GM18868 (cell line): ENCODE measurements at regions not wholly inside any gene's neighbourhood (a gene's known extent, or its start where the extent isn't known, plus 50 kb on each side); places are given as distances from the start of the nearest gene placed in this dataset.

Source experiments
- ATAC-seq: cut with Tn5 transposase; IDR thresholded peaks from one replicate; pipeline ENCODE4 v1.9.1; 2021; ENCODE audit warnings: mild to moderate bottlenecking, moderate library complexity; ENCODE audit not compliant: unreplicated experiment

DNA sequence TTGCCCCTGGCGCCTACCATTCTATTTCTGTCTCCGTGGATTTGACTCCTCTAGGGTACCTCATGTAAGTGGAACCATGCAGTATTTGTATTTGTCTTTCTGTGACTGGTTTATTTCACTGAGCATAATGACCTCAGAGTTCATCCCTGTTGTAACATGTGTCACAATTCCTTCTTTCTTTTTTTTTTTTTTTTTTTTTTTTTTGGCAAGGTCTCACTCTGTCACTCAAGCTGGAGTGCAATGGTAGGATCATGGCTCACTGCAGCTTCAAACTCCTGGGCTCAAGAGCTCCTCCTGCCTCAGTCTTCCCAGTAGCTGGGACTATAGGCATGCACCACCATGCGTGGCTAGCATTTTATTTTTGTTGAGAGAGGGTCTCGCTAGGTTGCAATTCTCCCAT lies 74.0 kb upstream of the SEPTIN5 start:
- no peak for ATAC-seq

DNA sequence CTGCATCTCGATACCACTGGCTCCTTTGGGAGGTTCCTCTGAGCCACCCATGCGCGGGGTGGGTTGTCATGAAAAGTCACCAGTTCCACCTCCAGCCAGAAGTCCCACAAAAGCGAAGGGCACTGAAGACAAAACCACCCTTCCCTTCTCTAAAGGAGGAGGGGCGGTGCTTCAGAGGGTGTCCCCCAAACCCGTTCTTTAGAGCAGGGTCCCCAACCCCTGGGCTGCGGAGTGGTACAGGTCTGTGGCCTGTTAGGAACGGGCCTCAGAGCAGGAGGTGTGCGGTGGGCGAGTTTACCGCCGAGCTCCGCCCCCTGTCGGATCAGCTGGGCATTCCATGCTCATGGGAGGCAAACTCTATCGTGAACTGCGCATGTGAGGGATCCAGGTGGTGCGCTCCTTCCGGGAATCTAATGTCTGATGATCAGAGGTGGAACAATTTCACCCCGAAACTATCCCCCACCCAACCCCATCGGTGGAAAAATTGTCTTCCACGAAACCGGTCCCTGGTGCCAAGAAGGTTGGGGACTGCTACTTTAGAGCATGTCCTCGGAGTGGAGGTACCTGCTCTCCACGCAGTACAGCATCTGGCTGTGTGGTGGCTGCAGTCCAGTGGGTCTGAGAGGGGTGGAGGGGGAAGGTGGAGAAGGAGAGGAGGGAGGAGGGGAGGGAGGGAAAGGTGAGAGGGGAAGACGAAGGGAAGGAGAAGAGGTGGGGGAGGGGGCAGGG lies 72.9 kb upstream of the SEPTIN5 start:
- ATAC-seq = no peak

DNA sequence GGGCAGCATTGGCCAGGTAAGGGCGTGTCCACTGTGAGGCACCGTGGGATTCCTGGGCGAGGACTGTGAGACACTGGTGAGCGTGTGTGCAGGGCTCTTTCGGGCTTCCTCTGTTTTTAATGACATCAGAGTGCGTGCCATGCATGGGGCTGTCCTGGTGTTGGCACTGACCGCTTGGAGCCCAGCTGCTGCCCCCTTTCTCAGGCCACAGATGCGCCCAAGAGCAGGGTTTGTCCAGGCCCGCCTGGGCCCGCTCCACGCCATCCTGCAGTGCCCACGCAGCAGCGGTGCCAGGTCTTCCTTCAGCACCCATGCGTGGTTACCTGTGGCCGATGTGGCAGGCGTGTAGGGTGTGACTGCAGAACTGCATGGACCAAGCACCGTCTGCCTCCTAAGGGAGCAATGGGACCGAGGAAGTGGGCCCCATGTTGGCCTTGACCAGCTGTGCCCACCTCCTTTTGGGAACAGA lies 72.3 kb upstream of the SEPTIN5 start:
- no peak for ATAC-seq

DNA sequence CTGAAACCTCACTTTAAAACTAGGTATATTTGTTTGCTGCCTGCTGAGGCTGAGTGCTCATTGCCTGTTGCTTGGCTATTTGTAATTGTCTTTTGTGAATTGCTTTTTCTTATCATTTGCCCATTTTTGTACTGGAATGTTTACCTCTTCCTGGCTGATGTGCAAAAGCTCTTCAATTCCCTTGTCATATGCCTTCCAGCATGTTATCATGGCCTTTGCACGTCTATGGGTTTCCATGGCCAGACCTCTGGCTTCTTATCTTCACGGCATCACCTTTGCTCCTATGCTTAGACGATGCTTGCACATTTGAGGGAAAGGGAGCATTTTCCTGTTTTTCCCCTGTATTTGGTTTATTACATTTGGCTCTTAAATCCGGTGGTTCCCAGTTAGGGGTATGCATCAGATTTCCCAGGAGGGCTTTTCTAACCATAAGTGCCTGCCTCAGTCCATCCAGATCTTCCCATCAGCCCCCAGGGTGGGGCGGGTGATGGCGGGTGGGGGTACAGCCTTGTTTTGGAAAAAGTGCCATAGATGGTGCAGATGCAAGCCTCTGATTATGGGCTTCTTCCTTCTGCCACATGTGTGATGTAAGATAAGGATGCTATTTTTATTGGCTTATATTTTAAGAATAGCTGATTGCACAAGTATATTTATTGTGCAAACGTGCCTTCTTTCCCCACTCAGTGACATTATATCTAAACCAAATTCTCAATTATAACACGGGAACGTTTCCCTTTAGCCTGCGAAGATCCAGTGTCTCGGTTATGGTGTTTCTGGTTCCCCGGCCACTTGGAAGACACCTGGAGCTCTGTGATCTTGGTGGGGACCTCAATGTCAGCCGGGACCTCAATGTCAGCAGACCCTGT lies 70.6 kb upstream of the SEPTIN5 start:
- ATAC-seq = no peak

DNA sequence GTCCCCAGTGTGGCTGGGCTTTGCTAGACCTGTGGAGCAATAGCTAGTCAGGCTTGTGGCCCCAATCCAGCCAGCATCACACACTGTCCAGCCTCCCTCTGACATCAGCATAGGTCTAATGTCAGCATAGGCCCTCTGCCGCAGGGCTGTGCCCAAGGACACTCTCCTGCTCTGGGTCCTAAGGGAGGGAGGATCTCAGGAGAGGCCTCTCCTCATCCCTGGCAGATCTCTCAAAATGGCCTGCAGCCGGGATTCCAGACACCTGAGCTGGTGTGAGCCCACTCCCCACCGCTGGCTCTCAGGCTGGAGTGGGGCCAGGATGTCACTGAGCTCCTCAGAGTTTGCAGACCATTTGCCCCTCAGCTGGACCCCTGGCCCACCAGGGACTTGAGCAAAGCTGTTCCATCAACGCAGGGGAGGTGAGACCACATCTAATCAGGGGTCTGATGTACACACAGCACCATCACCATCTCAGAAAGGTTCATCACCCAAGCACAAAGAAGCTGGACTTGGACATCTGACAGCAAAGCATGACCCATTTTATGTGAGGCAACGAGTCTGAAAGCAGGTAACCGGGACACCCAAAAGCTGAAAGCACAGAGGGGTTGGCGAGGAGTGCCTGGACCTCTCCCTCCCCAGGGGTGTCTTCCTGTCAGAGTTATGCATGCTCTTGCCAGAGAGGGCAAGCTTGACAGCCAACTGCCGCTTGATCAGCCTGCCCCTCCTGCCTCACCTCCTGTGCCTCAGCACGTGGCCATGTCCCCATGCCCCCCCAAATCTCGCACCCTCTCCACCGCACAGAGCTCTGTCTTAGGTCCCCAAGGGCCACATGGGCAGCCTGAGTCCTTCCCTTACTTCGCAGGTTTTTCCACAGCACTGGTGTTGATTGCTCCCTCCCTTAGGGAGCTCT lies 69.7 kb upstream of the SEPTIN5 start:
- ATAC-seq = no peak

DNA sequence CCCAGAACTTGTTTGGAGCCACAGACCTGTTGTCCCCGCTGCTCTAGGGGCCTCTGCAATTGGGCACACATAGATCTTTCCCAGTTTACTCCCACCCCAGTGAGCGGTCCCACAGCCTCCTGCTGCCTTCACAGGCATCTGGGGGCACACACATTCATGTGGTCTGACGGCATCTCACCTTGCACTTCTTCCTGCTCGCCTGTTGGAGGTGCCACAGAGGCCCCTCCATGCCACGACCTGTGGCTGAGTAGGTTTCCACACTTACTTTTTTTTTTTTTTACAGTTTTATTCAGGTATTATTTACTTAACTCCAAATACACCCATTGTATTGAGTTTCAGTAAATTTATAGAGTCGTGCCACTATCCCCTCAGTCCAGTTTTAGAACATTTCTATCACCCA lies 68.9 kb upstream of the SEPTIN5 start:
- ATAC-seq = no peak

DNA sequence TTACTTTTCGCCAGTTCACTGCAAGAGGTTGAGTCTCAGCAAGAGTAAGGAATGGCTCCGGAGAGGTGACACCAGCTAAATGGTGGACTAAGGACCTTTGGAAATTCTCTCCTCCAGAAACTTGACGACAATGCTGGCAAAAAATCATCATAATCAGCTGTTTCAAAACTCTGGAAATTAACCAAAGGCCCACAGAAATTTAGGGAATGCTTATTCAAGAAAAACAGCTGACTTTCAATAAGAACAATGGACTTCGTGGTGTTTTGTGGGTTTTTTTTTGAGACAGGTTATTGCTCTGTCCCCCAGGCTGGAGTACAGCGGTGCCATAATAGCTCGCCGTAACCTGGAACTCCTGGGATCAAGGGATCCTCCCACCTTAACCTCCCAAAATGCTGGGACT lies 68.4 kb upstream of the SEPTIN5 start:
- no peak for ATAC-seq

DNA sequence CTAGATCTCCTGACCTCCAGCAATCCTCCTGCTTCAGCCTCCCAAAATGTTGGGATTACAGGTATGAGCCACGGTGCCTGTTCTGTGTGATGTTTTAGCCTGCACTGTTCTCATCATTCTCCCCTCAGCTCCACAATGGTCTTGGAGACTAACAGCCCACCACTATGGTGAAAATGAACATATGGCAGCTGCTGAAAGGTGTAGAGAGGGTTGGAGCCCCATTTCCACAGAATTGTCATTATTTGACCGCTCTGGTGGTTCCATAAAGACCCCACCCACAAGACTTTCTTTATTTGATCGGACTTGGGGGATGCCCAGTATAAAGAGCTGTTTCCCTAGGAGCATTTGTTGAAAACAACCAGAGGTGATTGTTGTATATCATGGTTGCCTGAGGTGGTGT lies 67.9 kb upstream of the SEPTIN5 start:
- no peak for ATAC-seq

DNA sequence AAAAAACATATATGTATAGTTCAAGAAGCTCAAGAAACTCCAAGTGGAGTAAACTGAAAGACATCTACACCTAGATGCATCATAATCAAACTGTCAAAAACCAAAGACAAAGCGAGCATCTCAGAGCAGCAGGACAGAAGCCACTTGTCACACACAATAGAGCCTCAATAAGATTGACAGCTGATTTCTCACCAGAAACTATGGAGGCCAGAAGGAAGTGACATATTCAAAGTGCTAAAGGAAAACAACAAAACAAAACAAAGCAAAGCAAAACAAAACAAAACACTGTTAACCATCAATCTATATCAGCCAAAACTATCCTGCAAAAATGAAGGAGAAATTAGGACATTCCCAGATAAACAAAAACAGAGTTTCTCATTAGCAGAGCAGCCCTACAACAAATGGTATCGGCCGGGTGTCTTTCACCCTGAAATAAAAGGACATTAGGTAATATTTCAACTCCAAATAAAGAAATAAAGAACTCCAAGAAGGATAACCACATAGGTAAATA lies 65.8 kb upstream of the SEPTIN5 start:
- no peak for ATAC-seq

DNA sequence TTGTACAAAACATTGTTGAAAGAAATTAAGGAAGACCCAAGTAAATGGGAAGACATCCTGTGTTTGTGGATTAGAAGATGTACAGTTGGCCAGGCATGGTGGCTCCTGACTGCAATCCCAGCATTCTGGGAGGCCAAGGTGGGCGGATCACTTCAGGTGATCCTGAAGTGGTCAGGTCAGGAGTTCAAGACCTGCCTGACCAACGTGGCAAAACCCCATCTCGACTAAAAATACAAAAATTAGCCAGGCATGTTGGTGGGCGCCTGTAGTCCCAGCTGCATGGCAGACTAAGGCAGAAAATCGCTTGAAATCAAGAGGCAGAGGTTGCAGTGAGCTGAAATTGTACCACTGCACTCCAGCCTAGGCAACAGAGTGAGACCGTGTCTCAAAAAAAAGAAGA lies 62.0 kb upstream of the SEPTIN5 start:
- no peak for ATAC-seq

DNA sequence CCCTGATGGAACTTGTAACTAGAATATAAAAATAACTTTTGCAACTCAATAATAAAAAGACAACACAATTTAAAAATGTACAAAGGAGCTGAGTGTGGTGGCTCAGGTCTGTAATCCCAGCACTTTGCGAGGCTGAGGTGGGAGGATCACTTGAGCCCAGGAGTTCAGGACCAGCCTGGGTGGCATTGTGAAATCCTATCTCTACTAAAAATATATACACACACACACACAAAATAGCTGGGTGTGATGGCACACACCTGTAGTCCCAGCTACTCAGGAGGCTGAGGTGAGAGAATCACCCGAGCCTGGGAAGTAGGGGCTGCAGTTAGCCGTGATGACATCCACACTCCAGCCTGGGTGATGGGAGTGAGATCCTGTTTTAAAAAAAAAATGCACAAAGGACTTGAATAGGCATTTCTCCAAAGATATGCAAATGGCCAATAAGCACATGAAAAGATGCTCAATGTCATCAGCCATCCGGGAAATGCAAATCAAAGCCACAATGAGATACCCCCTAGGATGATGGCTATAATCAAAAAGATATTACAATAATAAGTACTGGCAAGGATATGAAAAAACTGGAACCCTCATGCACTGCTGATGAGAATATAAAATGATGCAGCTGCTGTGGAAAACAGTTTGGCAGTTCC lies 59.8 kb upstream of the SEPTIN5 start:
- ATAC-seq = no peak

DNA sequence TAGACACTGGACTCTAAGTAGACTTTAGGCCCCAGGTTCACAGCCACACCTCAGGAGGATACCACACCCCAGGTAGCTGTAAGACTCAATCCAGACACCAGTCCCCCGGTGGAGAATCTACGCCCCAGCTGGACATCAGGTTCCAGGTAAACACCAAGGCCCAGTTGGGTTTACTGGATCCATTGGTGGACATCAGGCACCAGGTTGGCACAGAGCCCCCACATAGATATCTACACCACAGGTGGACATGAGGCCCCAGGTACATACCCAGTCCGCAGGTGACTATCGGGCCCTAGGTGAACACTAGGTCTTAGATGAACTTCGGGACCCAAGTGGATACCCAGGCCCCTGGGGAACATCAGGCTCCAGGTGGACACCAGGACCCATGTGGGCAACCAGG lies 58.9 kb upstream of the SEPTIN5 start:
- no peak for ATAC-seq

DNA sequence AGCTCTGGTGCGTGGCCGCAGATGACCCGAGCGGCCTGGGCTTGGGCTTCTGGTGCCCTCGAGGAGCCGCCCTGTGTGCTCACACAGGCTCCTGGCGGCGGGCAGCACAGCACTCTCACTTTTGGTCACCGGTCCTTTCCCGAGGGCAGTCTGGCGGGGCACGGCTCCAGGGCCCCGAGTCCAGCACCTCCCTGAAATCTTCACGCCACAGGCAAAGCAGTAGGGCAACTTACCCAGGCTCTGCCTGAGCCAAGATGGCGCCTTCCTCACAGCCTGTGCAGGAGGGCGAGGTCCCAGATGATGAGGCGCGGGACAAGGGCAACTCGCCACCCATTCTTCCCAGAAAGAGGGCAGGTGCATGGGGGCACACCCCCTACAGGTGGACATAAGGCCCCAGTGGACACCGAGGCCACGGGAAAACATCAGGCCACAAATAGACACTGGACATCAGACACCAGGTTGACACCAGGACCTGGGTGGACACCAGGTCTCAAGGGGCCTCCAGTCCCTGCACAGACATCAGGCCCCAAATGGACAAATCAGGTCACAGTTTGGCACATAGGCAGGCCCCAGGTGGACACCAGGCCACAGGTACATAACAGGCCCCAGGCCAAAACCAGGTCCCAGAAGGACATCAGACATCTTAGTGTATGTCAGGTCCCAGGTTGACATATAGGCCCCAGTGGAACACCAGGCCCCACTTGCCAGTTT lies 57.6 kb upstream of the SEPTIN5 start:
- no peak for ATAC-seq

DNA sequence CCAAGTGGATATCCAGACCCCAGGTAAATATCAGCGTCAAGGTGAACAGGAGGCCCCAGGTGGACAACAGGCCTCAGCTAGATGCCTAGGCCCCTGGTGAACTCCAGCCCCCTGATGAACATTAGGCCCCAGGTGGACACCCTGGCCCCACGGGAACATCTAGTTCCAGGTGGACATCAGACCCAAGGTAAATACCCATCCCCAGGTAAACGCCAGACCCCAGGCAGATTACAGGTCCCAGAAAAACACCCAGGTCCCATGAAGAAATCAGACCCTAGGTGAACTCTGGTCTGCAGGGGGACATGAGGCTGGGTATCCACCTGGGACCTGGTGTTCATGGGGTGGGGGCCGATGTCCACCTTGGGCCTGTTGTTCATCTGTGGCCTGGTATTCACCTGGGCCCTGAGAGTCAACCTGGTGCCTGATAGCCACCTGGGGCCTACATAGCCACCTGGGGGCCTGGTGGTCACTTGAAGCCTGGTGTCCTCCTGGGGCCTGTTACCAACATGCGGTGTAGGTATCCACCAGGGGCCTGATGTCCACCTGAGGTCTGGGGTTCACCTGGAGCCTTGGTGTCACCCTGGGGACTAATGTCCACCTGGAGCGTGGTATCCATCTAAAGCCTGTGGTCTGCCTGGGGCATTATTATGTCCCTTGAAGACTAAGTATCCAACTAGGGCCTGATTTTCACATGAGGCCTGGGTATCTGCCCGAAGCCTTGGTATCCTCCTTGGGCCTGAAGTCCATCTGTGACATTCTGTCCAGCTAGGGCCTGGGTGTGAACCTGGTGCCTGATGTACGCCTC lies 56.8 kb upstream of the SEPTIN5 start:
- no peak for ATAC-seq

DNA sequence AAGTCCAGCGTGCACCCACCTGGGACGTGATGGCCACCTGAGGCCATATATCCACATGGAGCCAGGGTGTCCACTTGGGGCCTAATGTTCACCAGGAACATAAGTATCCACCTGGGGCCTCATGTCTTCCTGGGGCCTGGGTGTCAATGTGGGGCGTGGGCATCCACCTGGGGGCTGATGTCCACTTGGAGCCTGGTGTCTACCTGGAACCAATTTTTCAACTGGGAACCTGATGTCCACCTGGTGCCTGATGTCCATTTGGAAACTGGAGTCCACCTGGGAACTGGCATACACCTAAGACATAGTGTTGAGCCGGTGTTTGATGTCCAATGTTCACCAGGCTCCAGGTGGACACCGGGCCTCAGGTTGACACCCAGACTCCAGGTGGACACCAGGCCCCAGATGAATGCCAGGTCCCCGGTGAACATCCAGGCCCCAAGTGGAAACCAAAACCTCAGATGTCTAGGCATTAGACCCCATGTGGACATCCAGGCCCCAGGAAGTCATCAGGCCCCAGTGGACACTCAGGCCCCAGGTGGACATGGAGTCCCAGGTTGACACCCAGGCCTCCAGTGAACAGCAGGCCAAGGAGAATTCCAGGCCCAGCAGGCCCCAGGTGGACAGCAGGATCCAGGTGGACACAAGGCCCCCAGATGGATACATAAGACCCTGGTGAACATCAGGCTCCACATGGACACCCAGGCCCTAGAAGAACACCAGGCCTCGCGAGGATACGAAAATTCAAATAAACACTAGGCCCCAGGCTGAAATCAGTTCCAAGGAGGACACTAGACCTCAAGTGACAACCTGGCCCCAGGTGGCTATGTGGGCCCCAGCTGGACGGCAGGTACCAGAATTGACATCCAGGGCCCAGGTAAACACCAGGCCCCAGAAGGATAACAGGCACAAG lies 56.0 kb upstream of the SEPTIN5 start:
- no peak for ATAC-seq

DNA sequence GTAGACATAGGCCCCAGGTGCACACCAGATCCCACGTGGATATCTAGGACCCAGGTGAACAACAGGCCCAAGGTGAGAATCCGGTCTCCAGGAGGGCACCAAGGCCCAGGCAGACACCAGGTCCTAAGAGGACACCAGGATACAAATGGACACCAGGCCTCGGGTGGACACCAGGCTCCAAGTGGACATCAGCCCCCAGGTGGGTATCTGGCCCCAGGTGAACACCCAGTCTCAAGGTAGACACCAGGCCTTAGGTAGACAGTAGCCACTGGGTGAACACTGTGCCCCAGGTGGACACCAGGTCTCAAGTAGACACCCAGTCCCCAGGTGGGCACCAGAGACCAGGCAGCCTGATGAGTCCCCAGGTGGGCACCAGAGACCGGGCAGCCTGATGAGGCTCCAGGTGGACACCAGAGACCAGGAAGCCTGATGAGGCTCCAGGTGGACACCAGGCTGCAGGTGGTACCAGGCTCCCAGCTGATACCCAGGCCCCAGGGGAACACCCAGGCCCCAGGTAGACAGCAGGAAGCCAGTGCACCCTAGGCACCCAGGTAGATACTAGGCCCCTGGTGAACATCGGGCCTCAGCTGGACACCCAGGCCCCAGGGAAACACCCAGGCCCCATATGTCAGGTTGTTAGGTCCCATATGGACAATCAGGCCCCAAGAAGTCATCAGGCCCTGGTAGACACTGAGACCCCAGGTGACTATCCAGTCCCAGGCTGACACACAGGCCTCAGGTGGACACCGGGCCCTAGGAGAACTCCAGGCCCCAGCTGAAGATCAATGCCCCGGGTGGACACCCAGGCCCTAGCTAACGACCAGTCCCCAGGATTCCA lies 55.1 kb upstream of the SEPTIN5 start:
- ATAC-seq = no peak

DNA sequence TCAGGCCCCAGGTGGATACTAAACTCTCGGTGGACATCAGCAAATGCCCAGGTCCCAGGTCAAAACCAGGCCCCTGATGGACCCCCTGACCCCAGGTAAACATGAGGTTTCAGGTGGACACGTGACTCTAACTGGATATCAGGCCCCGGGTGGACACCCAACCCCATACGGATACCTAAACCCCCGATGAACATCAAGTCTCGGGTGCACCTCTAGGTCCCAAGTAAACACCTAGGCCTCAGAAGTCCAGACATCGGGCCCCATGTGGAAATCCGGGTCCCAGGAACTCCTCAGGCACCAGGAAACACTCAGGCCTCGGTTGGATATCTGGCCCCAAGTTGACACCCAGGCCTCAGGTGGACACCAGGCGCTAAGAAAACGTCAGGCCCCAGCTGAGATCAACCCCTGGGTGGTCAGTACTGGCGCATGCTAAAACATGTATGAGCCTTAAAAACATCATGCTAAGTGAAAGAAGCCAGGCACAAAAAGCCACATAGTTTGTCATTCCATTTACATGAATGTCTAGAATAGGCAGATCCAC lies 54.4 kb upstream of the SEPTIN5 start:
- no peak for ATAC-seq
